ENCODE measurements at regions not wholly inside any gene's neighbourhood (a gene's known extent, or its start where the extent isn't known, plus 50 kb on each side); places are given as distances from the start of the nearest gene placed in this dataset.
A peak's percentile ranks its signal among the peaks of the same experiment; 100 is the strongest.

DNA sequence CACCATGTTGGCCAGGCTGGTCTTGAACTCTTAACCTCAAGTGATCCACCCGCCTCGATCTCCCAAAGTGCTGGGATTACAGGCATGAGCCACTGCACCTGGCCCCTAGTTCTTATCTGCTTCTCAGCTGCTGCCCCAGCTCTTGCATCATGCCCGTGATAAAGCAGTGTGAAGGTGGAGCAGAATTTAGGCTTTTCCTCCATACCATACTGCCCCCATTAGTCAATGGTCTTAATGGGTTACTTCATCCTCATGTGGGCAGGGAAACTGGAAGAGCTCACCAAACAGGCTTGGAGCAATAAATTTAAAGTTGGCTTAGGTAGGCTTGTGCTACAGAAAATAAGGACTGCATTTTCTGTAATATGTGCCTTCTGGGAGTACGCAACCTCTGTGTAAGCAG lies 636.9 kb upstream of the BOD1L1 start:
- DNase-seq = no peak

DNA sequence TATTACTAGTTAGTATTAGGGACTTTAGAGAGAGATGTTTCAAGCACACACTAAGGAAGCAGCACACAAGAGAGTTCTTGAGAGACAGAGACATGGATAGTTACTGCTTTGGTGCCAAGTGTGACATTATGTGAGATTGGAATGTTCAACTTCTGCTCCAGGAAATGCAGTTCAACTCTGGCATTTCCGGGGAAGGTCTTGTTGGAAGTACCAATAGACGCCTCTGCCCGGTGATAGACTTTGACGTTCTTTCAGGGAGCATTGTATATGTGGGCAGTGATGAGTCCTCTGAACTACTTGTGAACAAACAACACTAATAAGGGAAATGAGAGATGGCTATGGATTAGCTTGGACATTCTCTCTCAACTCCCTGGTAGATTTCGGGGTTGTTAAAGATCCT lies 638.1 kb upstream of the BOD1L1 start:
- DNase-seq = no peak

DNA sequence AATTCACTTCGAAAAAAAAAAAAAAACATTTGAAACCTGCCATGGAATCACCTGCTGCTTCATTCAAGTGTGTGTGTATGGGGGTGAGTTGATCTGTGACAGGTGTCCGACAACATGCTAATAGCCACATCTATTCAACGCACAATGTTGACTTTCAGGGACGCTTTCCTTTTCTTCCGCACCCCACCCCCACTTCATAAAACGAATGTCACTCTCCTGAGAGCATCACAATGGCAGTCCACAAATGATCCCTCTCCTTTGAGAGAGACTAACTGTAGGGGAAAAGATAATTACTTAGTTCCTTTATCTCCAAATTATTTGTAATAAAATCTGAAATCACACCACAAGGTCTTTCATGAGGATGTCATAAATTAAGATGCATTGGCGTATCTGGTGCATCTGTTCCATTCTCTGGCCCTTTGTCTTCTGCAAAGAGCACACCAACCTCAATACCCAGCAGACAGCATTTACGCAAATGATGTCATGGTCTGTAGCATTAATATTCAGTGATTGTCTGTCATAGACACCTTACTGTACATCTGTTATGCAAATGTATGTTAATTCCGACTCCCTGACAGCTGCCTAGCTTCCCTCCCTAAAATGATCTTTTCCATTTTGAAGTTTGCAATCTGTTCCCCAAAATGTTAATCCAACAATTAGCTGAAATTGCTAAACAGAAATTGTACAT lies 640.0 kb upstream of the BOD1L1 start:
- no peak for DNase-seq

DNA sequence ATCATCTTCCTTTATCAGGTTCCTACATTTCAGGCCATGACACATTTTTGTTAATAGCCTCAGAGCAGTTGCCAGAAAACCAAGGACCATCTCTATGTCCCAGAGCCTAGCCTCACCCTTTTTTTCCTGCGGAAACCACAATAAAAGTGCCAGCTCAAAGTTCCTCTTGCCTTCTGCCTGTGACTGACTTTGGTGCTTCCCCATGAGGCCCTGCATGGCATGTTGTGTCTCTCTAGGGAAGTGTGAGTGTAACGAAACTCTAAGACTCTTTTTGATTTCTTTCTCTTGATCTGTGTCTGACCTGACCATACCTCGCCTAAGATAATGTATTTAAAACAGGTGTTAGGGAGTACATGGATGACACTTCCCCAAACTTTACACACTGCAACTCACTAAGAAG lies 642.3 kb upstream of the BOD1L1 start:
- DNase-seq = peak; percentile 4

DNA sequence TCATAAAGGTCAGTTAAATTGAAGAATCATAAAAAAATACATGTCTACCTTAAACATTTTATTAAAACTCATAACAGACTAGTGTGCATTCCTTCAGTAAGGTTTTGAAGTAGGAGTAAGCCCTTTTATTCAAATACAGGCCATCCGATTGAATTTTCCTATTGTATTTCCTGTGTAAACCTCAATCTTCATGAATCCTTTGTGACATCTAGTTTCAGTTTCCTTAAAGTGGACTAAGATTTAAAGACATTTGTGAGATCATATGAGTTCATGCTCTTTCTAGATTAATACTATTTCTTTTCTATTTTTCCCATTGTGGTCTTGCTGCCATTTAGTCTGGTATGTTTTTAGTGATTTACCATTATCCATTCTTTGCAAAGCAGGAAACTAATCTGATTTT lies 644.7 kb upstream of the BOD1L1 start:
- DNase-seq = no peak

DNA sequence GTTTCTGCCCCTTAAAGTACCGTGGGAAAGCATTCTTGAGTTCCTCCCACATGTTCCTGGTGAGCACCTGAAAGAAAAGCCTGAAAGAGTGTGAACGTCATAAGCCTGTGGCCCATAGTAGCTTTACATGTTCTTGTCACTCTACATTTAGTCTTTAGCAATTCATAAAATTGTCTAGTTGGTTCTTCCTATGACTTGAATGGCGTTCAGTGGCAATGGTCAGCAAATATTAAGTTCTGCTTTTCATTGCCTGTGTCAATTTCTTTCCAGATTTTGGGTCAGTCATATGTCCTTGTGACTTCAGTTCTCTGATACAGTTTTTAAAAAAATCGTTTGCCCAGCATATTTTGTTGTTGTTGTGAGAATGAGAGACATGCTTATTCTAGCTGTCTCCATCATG lies 650.0 kb upstream of the BOD1L1 start:
- no peak for DNase-seq

DNA sequence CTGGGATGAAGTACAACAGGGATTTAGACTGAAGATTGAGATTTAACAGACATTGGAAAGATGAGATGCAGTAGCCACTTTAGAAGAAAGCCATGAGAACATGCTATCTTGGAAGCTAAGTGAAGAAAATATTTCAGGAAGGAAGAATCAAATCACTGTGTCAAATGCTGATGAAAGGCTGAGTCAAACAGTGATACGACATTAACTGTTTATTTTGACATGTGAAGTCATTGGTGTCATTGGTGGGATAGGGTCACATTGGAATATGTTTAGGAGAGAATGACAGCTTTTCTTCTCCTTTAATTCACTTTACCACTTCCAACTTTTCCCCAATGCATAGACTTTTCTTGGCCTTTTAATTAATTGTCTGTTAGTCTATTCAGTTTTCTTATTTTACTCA lies 653.0 kb upstream of the BOD1L1 start:
- DNase-seq = no peak

DNA sequence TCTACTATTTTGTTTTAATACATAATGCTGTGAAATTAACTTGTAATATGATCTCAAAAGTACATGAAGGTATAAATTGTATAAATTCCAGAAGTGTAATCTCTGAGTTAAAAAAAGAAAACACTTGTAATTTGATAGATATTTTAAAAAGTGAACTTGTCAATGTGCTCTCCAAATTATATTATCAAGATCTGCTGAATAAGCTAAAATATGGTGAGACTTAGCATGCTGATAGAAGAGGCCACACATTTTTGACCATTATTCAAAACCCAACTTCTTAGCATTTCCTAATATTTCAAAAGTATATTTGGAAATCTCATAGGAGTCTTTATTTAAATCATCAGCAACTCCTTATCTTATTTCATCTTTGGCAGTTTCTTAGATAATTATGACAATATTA lies 657.1 kb upstream of the BOD1L1 start:
- no peak for DNase-seq

DNA sequence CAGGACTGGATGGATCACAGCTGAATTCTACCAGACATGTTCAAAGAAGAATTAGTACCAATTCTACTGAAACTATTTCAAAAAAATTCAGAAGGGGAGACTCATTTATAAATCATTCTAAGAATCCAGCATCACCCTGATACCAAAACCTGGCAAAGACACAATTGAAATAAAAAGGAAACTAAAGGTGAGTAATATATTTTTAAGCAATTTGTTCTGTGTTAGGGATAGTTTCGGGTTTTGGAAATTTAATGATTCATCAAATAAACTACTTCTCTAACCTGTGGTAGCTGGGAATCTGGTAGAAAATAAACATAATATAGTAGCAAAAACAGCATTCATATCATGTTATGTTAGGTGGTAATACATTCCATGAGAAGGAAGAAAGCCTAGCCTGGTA lies 662.2 kb upstream of the BOD1L1 start:
- DNase-seq = no peak

DNA sequence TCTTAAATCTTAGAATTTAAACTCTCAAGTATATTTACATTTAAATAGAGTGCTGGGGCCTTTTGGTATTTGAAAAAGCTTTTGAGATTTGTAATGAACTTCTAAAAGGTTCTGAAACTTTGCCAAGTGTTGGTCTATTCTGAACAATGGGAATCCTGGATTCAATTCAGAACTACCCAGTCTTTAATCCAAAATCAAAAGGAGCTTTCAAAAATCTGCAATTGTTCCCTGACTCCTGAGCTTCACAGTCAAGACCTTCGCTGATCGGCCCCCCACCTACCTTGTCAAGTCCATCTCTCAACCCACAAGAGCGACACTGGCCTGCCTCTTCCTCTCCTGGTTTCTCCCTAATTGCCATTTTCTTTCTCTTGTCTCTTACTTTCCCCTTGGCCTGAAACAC lies 666.1 kb upstream of the BOD1L1 start:
- DNase-seq = no peak

DNA sequence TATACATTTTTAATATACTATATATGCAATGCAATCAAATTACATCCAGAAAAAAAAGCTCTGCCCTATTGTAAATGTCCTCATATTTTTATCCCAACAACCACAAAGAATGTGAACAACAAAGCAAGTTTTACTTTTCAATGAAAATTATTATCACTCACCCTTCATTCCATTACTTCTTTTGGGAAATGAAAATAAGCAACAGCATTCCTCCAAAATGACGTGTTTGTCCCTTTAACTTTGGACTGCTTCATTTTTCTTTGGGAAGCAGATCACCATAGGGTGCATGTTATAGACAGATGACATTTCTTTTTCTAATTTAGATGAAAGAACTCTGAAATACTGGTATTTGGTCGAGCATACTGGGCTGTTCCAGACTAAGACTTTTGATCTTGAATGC lies 667.1 kb upstream of the BOD1L1 start:
- no peak for DNase-seq

DNA sequence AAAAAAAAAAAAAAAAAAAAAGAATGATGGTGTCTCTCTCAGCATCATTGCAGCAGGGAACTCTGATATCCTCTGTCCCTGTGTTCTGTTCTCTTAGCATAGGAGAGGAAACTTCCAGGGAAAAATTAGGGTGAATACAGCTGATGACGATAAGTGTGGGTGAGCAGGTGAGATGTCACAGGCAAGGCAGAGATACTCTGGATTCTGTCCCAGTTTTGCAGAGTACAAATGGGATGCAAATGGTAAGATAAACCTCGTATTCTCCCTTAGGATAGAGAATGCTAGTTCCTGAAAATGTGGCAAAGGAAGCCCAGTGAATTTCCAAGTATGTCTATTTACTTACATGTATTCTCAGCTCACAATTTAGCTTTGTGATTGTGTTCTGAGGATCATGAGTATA lies 671.6 kb upstream of the BOD1L1 start:
- no peak for DNase-seq

DNA sequence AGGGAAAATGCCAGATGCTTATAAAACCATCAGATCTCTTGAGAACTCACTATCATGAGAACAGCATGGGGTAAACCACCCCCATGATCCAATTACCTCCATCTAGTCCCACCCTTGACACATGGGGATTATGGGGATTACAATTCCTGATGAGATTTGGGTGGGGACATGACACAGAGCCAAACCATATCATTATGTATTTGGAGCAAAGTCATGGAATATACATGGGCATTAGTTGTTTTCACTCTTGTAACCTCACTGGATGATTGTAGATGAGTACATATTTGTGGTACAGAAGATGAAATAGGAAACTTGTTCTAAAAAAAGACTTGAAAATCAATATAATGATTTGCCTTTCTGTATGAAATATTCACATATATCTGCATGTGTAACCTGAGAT lies 674.5 kb upstream of the BOD1L1 start:
- DNase-seq = no peak

DNA sequence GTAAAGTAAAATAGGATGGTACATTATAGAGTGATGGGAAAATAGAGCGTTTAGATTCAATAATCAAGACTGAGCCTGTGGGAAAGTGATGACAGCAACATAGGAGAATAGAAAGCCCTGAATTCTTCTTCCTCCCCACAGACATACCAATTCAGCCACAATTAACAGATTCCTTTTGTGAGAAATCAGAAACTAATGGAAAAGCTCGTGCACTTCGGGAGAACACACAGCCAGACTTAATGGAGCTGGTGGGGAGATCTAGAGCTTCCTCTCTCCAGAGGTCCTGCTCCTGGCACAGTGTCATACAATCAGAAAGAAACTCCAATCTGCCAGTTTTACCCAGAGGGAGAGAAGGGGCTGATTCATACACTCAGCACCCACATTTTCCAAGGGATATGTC lies 676.3 kb upstream of the BOD1L1 start:
- DNase-seq = no peak

DNA sequence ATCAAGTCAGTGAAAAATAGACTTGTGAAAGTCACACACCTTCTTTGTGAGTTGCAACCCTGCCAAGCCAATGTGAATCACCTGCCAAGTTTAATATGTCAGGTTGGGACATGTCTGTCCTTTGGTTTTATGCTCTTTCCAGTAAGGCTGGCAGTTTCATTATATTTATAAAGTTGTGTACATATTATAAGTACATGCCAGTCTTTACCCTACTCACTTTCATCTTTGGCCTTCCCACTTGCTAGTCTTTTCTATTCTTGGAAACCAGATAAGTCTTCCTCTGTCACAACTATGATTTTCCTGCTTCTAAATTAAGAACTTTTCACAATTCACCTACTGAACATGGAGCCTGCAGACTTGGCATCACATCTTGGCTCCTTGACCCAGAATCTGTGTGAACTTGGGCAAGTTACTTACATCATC lies 680.7 kb upstream of the BOD1L1 start:
- DNase-seq = no peak

DNA sequence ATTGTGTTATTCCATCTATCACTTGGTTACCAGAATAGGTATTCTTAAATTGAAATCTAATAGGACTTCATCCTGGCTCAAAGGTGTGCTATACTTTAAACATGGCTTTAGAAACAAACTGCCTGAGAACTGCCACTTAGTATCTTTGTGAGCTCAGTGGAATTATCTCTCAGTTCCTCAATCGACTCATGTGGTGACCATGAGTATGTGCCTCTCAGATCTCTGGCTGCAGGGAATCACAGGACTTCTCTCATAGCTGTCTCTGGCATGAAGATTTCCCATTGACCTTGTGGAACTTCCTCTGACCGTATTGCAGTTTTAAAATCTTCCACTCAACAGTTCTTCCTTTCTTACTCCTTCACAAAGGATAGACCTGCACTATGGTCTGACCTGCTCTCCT lies 681.9 kb upstream of the BOD1L1 start:
- no peak for DNase-seq

DNA sequence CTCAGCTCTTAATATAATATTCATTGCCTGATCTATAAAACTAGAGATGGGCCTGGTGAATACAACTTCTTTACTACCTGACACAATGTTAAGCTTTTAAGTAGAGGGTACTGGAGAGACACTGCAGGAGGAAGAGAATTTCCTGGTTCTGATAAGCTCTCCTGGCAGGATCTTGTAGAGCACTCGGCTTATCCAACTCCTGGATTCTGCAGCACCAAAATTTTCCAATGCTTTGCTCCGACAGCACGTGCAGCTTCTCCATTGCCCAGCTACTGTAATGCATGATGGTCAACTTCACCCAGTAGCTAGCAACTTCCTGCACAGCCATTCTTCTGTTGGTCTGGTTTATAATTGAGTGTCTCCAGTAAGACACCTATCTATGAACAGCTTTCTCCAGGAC lies 686.2 kb upstream of the BOD1L1 start:
- DNase-seq = no peak

DNA sequence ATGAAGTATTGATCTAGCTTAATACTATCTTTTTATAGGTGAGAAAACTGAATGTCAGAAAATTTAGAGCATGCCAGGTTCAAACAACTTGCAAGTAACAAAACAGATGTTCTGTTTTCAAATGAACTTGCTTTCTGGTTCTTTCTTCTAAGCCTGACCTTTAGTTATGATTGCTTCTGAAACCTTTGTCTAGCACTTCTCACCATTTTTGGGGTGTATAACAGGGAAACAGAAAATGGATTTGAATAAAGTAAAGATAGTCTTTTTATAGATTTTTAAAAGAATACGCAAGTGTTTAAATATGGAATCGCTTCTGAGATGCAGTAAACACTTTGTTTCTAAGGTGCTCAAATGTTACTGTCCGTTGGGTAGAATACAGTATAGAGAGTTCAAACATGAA lies 687.2 kb upstream of the CPEB2 start:
- DNase-seq = no peak

DNA sequence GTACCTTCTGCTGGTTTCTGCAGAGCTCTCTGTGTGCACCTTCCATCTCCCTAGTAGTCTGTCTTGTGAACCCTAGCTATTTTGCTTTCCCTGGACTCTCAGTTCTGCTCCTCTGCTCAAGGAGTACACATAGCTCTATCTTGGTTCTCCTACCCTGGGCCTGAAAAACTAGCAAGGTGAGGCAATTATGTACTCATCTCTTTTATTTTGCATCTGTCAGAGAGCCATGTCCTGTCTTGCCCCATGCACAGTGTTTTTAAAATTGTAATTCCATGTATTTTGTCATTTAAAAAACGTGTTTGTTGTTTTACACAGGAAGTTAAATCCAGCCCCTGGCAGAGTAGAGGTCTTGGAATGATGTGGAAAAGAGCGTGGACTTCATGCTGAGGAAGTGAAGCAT lies 684.9 kb upstream of the CPEB2 start:
- no peak for DNase-seq

DNA sequence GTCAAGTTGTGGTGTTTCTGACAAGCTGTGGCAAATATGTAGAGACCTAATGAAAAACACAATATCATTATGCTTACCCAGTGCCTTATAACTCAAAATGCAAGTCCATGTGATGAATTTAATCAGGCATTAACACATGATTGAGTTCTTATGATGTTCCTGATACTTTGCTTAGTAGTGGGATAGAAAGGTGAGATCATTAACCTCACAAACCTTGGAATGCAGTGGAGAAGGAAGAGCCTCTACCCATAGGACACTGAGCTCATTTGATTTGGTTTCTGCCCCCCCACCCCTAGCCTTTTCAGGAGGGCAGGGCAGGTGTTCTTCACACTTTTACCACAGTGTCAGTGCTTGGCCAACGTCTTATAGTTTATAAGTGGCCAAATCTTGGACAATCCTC lies 683.6 kb upstream of the CPEB2 start:
- DNase-seq = no peak

DNA sequence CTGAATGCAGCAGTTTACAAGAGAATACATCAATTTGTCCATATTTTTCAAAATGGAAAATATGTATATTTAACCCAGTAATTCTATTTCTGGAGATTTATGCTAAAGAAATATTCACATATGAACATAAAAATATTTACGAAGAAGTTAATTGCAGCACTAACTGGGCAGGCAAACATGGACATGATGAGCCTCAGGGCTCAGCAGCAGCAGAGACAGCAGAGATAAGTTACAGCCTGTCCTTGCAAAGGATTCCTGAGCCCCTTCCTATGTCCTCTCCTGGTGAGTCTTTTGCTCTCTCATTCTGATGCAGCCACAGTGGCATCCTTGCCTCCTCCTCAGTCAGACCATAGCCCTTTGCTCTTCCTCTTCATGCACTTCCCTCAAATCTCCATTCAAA lies 680.6 kb upstream of the CPEB2 start:
- no peak for DNase-seq

DNA sequence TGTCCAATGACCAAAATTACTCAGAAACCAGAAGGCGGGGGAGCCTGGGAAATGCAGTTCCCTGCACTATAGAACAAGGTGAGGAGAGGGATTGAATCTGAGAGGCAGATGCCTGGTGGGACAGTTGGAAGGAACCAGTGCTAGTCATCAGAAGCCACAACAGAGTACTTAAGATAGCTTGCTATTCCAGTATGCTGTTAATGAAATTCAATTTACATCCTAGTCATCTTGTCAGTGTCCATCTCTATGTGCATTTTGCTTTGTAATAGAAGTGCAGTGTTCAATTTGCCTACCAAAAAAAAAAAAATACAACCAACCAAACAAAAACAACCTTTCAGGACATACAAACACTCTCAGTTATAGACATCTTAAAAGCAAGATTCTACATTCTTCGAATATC lies 679.1 kb upstream of the CPEB2 start:
- DNase-seq = no peak

DNA sequence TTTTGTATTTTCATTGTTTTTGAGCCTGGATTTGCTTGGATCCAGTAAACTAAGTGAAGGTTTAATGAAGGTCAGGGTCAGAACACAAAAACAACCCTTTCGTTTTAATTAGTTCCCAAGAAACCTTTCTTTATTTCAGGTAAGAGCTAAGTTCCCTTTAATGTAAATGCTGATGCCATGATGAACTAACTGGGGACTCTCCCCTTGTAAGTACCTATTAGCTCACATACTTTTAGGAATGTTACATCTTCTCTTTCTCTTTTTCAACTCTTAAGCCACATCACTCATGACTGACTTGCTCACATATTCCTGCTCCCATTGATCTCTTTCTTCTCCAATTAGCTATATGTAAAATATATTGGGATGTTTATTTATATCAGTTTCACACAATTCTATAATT lies 673.1 kb upstream of the CPEB2 start:
- DNase-seq = no peak

DNA sequence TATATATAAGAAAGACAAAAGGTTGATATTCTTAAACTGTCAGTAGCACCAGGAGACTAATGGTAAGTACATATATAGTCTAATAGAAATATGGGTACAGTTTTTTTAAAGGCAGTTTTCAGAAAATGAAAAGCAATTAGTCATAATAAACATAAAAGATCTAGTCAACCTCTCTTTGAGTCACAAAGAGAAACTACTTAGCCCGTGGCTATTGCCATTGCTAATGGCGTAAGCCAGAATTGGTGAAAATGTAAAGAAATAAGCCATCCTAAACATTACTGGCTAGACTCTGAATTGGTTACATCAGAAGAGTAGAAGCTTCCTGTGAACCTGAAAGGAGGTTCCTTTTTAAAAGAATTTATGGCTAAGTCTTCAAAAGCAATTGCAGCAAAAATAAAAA lies 668.7 kb upstream of the CPEB2 start:
- DNase-seq = no peak

DNA sequence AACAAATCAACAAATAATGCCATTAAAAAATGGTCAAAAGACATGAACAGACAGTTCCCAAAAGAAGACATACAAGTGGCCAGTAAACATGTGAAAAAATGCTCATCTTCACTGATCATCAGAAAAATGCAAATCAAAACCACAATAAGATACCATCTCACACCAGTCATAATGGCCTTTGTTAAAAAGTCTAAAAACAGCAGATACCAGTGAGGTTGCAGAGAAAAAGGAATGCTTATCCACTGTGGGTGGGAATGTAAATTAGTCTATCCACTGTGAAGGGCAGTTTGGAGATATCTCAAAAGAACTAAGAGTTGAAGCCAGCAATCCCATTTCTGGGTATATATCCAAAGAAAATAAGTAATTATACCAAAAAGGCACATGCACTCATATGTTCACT lies 668.1 kb upstream of the CPEB2 start:
- no peak for DNase-seq

DNA sequence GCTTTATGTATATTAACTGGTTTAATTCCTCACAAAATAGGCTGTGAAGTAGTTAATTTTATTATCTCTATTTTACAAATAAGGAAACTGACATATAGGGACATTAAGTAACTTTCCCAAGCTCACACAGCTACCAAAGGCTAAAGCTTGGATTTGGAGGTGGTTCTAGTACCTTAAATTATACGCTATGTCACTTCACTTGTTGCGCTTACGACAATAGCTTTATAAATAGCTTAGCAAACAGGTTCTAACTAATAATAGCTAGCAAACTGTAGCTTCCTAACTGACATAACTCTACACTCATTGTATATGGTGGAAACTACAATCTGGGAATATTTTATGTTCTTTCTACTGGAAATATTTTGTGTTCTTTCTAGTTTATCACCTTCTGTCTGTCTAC lies 666.4 kb upstream of the CPEB2 start:
- DNase-seq = no peak
